Spleen (tissue), 11 donors: ENCODE measurements at regions not wholly inside any gene's neighbourhood (a gene's known extent, or its start where the extent isn't known, plus 50 kb on each side); places are given as distances from the start of the nearest gene placed in this dataset.

Experiments used
- DNase-seq: peaks from one replicate; pipeline ENCODE4 v3.0.0-alpha.2; 2020
- H3K27ac ChIP-seq, 8 donors: fragments of 200-600 bp; sonication (generic) in 7 of 8; 1 replicate in 4 of 8; 2 replicates in 4 of 8; pipeline versions ENCODE4 v1.5.0 to v1.8.0; 2016 to 2021; ENCODE audit warnings: inconsistent platforms in 4 of 8, mild to moderate bottlenecking in 4 of 8, moderate library complexity in 1 of 8
- H3K27me3 ChIP-seq, 7 donors: fragments of 200-600 bp; sonication (generic) in 6 of 7; replicated peaks in 1 of 7; 1 replicate in 4 of 7; 2 replicates in 3 of 7; pipeline versions ENCODE4 v1.5.0 to v1.8.0; 2016 to 2021; ENCODE audit warnings: inconsistent platforms in 3 of 7, mild to moderate bottlenecking in 1 of 7
- H3K36me3 ChIP-seq, 6 donors: fragments of 200-600 bp; sonication (generic) in 5 of 6; 1 replicate in 4 of 6; 2 replicates in 2 of 6; pipeline versions ENCODE4 v1.5.0 to v1.8.0; 2016 to 2021; ENCODE audit warnings: inconsistent platforms in 2 of 6
- H3K4me1 ChIP-seq, 6 donors: fragments of 200-600 bp; sonication (generic) in 5 of 6; 1 replicate in 3 of 6; 2 replicates in 3 of 6; pipeline versions ENCODE4 v1.5.0 to v1.8.0; 2016 to 2021; ENCODE audit warnings: inconsistent platforms in 3 of 6
- H3K4me3 ChIP-seq, 8 donors: fragments of 200-600 bp; sonication (generic) in 7 of 8; 1 replicate in 4 of 8; 2 replicates in 4 of 8; pipeline versions ENCODE4 v1.5.0 to v1.8.0; 2016 to 2021; ENCODE audit warnings: inconsistent platforms in 4 of 8, mild to moderate bottlenecking in 4 of 8, moderate library complexity in 2 of 8
- H3K9me3 ChIP-seq, 8 donors: fragments of 200-600 bp; sonication (generic) in 7 of 8; 1 replicate in 4 of 8; 2 replicates in 4 of 8; pipeline versions ENCODE4 v1.5.0 to v1.8.0; 2016 to 2021; ENCODE audit warnings: inconsistent platforms in 4 of 8
- POLR2A ChIP-seq, 3 donors: fragments of 450-650 bp; IDR thresholded peaks; one replicate each; pipeline ENCODE4 v1.5.1; 2017; ENCODE audit warnings: antibody characterized with exemption in 3 of 3, mild to moderate bottlenecking in 1 of 3
- POLR2AphosphoS5 ChIP-seq, 3 donors: sonication (generic); formaldehyde crosslinking; IDR thresholded peaks; one replicate each; pipeline ENCODE4 v1.5.1; 2017; ENCODE audit warnings: antibody characterized with exemption in 3 of 3
- WGBS, 5 donors: extraction: QIAGEN DNeasy Blood & Tissue Kit in 3 of 5; methylation state at CpG; one replicate each; pipeline versions ENCODE4 v1.1.5 to v1.1.7; 2013 to 2018; 5-methylcytosine and 5-hydroxymethylcytosine counted together
- intact Hi-C: fragments of 100-400 bp; cut with DNase I; formaldehyde crosslinking; loops from one replicate; pipeline ENCODE4 v1.15.0; 2023; ENCODE audit warnings: low total_unique reads
- TF ChIP-seq, protein P1 (sequence below), 11 experiments: fragments of 200-600 bp in 7 of 11; fragments of 450-650 bp in 4 of 11; sonication (generic) in 4 of 11; IDR thresholded peaks in 8 of 11; conservative IDR thresholded peaks in 3 of 11; 1 replicate in 7 of 11; 2 replicates in 4 of 11; pipeline versions ENCODE4 v1.4.0 to v1.8.0; 2016 to 2021; ENCODE audit warnings: antibody characterized with exemption in 11 of 11, inconsistent platforms in 4 of 11, mild to moderate bottlenecking in 1 of 11
- donor health status: healthy with polysubstance abuse.
- donor health status: DM: no; HTN: no; CAD: no; lungs with moderate emphysema.
- donor health status: DM: no; HTN: no; CAD: no.
- donor health status: Bipolar disorder and iron deficiency.
- donor health status: healthy.
- donor health status: DM: no; HTN: no; CAD: no.
- donor health status: DM: yes; HTN: yes; CAD: no.

DNA sequence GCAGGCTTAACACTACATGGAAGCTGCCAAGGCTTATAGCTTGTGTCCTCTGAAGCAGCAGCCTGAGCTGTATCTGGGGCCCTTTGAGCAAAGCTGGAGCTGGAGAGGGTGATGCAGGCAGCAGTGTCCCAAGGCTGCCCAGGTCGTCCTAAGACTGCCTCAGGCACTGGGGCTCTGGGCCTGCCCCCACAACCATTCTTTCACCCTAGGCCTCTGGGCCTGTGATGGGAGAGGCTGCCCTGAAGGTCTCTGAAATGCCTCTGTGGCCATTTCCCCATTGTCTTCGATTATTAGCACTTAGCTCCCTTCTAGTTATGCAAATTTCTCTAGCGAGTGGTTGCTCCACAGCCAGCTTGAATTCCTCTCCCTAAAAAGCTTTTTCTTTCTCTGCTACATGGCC, 142.0 kb downstream of the LRIG2 start:
- WGBS, 5 donors, result 74 to 85% (median 80%) methylated on average over 3 of the region's 3 CpGs
- TF ChIP-seq, protein P1, sequence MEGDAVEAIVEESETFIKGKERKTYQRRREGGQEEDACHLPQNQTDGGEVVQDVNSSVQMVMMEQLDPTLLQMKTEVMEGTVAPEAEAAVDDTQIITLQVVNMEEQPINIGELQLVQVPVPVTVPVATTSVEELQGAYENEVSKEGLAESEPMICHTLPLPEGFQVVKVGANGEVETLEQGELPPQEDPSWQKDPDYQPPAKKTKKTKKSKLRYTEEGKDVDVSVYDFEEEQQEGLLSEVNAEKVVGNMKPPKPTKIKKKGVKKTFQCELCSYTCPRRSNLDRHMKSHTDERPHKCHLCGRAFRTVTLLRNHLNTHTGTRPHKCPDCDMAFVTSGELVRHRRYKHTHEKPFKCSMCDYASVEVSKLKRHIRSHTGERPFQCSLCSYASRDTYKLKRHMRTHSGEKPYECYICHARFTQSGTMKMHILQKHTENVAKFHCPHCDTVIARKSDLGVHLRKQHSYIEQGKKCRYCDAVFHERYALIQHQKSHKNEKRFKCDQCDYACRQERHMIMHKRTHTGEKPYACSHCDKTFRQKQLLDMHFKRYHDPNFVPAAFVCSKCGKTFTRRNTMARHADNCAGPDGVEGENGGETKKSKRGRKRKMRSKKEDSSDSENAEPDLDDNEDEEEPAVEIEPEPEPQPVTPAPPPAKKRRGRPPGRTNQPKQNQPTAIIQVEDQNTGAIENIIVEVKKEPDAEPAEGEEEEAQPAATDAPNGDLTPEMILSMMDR (IDR thresholded peaks at IDR 0.05 in 8 of 11, conservative IDR thresholded peaks at IDR 0.05 in 3 of 11), result no peak
- no peak for TF ChIP-seq POLR2A (IDR thresholded peaks at IDR 0.05)
- no peak for TF ChIP-seq POLR2AphosphoS5 (IDR thresholded peaks at IDR 0.05)
- Histone ChIP-seq H3K4me3 (no peak overlapping the region), H3K36me3 (no peaks in the 10 kb centered on the region), H3K27ac (no peak overlapping the region), H3K4me1 (peaks cover 0 to 3% (median 0%) of the 10 kb centered on the region in 6 donors), H3K27me3 (peaks cover 0 to 21% (median 0%) of the 10 kb centered on the region in 7 donors), H3K9me3 (peaks cover 0 to 22% (median 6%) of the 10 kb centered on the region in 8 donors)
- intact Hi-C loops, result no loop called here
- DNase-seq, result no peak

DNA sequence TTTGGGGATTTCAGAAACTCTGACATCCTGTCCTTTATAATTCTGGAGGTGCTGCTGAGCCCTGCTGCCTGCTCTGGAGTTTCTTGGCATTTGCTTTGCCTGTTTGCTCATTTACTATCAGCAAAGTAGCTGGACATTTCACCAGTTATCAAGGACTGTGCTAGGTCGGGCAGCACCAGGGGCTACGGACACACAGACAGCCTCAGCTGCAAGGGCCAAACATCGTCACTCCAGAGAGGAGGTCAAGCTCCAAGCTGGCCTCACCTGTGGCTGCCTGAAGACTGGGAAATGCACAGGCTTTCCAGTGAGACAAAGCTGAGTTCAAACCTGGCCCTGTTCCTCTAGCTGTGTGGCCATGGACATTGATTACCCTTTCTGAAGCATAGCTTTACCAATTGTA, 143.7 kb downstream of the LRIG2 start:
- WGBS, 5 donors, result 90 to 96% (median 91%) methylated on average over 3 of the region's 3 CpGs
- intact Hi-C loops, result no loop called here
- no peak for DNase-seq
- H3K27me3 ChIP-seq, result peaks cover 0 to 6% (median 0%) of the 10 kb centered on the region in 7 donors
- H3K27ac ChIP-seq, result no peak overlapping the region
- no peaks in the 10 kb centered on the region for H3K4me1 ChIP-seq
- TF ChIP-seq POLR2AphosphoS5 (IDR thresholded peaks at IDR 0.05) (no peak), POLR2A (IDR thresholded peaks at IDR 0.05) (no peak)
- TF ChIP-seq, protein P1 (IDR thresholded peaks at IDR 0.05 in 8 of 11, conservative IDR thresholded peaks at IDR 0.05 in 3 of 11), result no peak
- H3K36me3 ChIP-seq, result no peaks in the 10 kb centered on the region
- H3K4me3 ChIP-seq, result no peak overlapping the region
- H3K9me3 ChIP-seq, result peaks cover 0 to 22% (median 6%) of the 10 kb centered on the region in 8 donors

DNA sequence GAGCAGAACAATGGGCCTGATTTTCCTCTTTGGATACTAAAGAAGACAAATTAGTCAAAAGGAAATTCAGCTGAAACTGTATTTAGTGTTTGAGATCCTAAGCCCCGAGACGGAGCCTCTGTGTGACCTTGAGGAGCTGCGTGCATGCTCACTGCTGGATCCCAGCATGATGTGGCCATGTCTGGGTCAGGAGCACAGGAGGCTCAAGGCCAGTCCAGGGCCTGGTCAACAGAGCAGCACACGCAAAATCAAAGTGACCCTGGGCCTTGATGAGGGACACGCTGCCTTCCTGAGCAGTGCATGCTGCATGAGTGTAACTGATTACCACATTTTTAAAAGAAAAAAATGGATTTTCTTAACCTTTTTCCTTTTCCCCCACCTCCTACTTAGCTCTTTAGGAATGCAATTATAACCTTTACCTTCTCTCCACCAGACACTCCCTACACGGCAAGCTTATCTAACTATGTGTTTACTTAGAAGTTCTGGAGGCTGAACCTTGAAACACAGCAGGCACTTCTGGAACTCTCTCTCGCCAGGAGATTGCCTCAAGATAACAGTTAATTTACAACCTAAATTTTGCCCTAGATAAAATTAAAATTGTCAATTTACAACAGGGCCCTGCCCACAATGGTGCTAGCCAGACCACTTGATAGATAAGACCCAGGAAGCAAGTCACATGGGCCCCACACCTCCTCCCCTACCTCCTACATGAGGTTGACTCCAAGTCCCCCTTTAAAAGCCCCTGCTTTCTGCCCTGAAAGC, 144.6 kb downstream of the LRIG2 start:
- intact Hi-C loops, result no loop called here
- no peak for DNase-seq

DNA sequence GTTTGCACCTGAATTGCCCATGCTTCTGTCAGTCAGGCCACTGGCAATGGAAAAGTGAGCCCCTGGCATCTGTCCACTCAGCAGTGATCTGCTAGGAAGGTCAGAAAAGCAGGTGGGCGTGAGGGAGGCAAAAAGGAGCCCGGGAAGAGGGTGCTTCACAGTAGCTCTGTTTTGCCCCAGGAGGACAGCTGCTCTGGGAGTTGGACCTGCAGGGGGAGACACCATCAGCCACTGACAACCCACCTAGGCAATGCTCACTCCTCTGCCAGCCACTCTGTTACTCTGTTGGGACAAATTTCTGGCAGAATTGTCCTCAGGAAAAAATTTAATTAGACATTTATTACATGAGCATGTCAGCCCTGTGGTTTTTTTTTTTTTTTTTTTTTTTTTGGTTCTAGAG, 146.4 kb downstream of the LRIG2 start:
- Histone ChIP-seq H3K27me3 (no peaks in the 10 kb centered on the region), H3K4me1 (no peaks in the 10 kb centered on the region), H3K9me3 (peaks cover 0 to 16% (median 6%) of the 10 kb centered on the region in 8 donors), H3K36me3 (no peaks in the 10 kb centered on the region), H3K4me3 (no peak overlapping the region), H3K27ac (no peak overlapping the region)
- intact Hi-C loops, result no loop called here
- DNase-seq, result no peak
- 63 to 84% (median 74%) methylated on average over 2 of the region's 2 CpGs for WGBS, 5 donors
- TF ChIP-seq POLR2A (IDR thresholded peaks at IDR 0.05), result no peak
- no peak for TF ChIP-seq POLR2AphosphoS5 (IDR thresholded peaks at IDR 0.05)
- TF ChIP-seq, protein P1 (IDR thresholded peaks at IDR 0.05 in 8 of 11, conservative IDR thresholded peaks at IDR 0.05 in 3 of 11), result no peak

More for the DNA sequence above, 144.6 kb downstream of the LRIG2 start:
- 54 to 70% (median 57%) methylated on average over 7 of the region's 7 CpGs for WGBS, 5 donors
- Histone ChIP-seq H3K27ac (no peak overlapping the region), H3K4me3 (no peak overlapping the region), H3K9me3 (peaks cover 0 to 22% (median 6%) of the 10 kb centered on the region in 8 donors), H3K36me3 (no peaks in the 10 kb centered on the region), H3K4me1 (no peaks in the 10 kb centered on the region), H3K27me3 (no peaks in the 10 kb centered on the region)
- TF ChIP-seq, protein P1 (IDR thresholded peaks at IDR 0.05 in 8 of 11, conservative IDR thresholded peaks at IDR 0.05 in 3 of 11), result no peak
- TF ChIP-seq POLR2AphosphoS5 (IDR thresholded peaks at IDR 0.05), result no peak
- TF ChIP-seq POLR2A (IDR thresholded peaks at IDR 0.05), result no peak
